ENCODE measurements at regions not wholly inside any gene's neighbourhood (a gene's known extent, or its start where the extent isn't known, plus 50 kb on each side); places are given as distances from the start of the nearest gene placed in this dataset.
A peak's percentile ranks its signal among the peaks of the same experiment; 100 is the strongest.

DNA sequence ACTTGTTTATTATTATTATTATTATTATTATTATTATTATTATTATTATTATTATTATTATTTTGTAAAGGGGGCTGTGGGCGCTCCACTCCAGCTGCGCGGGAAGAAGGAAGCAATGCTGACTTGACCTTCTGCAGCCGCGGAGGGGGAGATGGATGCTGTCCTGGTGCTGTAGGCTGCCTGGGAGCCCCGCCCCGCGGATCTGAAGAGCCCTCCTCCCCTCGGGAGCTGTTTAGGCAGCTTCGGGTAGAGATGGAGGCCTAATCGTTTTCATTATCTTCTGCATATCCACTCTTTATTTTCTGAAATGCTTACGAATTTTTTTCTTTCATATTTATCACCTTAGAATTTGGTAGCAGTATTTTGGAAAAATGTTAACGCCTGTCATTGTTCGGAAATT is 101.2 kb upstream of the KLF6 start:
- no peaks in the 10 kb centered on the region for H3K36me3 ChIP-seq (ENCODE audit: control insufficient read depth in 2 of 2, extremely low read depth in 1 of 2, insufficient read depth in 2 of 2, low read length in 2 of 2)
- dilution Hi-C loops (cut with MboI; ENCODE audit: extremely low pct_ligation_motif_present, low sequenced_read_pairs) = no loop called here
- H4K20me1 ChIP-seq (replicated peaks; ENCODE audit: control insufficient read depth, extremely low read depth, insufficient read depth, low read length) = no peaks in the 10 kb centered on the region
- no peaks in the 10 kb centered on the region for H3K79me2 ChIP-seq (ENCODE audit: control insufficient read depth, insufficient read depth, low read length)
- peak overlapping the region; percentile 100 for H3K27ac ChIP-seq (ENCODE audit: insufficient read depth, low read depth, low read length)
- POLR2A ChIA-PET = interaction anchor here (4.7 kb wide), 1 partner anchor 101 kb away, joined by 31 read pairs; the partner anchor contains the start of gene KLF6
- H3K9me3 ChIP-seq (replicated peaks; ENCODE audit: control insufficient read depth, insufficient read depth, low read length) = no peaks in the 10 kb centered on the region
- no peaks in the 10 kb centered on the region for H3K27me3 ChIP-seq (ENCODE audit: control insufficient read depth in 2 of 2, insufficient read depth in 2 of 2, low read length in 2 of 2)
- H3K9me1 ChIP-seq (replicated peaks; ENCODE audit: control insufficient read depth, extremely low read depth, insufficient read depth, low read length) = no peaks in the 10 kb centered on the region
- peaks cover 41% of the 10 kb centered on the region for H3K4me1 ChIP-seq (ENCODE audit: control insufficient read depth, extremely low read depth, insufficient read depth, low read length)
- no TSS peak for BruUV-seq (replicated peaks)
- DNase-seq (ENCODE audit: low read depth, low spot score) = no peak
- CTCF ChIA-PET = interaction anchor here (1.0 to 1.2 kb wide), 2 partner anchors 75 to 100 kb away, joined by 3 read pairs; no protein-coding TSS in a partner anchor
- peak overlapping the region; percentile 76 for H3K4me2 ChIP-seq (ENCODE audit: insufficient read depth, low read length)
- peak overlapping the region; percentile 98 for H3K9ac ChIP-seq (replicated peaks; ENCODE audit: extremely low read depth, insufficient read depth, low read length)
- TF ChIP-seq, protein P1, sequence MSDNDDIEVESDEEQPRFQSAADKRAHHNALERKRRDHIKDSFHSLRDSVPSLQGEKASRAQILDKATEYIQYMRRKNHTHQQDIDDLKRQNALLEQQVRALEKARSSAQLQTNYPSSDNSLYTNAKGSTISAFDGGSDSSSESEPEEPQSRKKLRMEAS (IDR thresholded peaks at IDR 0.05; ENCODE audit: insufficient read depth, insufficient read length) = no peak
- TF ChIP-seq MYC (IDR thresholded peaks at IDR 0.05; ENCODE audit: low read depth, low read length) (no peak), POLR2A (IDR thresholded peaks at IDR 0.05; ENCODE audit: low read depth, low read length) (no peak), EZH2 (IDR thresholded peaks at IDR 0.05; ENCODE audit: borderline replicate concordance, low read depth, low read length, severe bottlenecking) (no peak), POLR2AphosphoS5 (IDR thresholded peaks at IDR 0.05; ENCODE audit: insufficient read depth, low read depth, low read length) (no peak), JUN (IDR thresholded peaks at IDR 0.05; ENCODE audit: borderline replicate concordance, insufficient read depth, insufficient read length, low read depth) (no peak), FOS (IDR thresholded peaks at IDR 0.05; ENCODE audit: borderline replicate concordance, insufficient read depth, low read length) (no peak), GATA2 (IDR thresholded peaks at IDR 0.05; ENCODE audit: insufficient read depth, insufficient read length, low read depth, low read length) (no peak)
- TF ChIP-seq, protein P2, sequence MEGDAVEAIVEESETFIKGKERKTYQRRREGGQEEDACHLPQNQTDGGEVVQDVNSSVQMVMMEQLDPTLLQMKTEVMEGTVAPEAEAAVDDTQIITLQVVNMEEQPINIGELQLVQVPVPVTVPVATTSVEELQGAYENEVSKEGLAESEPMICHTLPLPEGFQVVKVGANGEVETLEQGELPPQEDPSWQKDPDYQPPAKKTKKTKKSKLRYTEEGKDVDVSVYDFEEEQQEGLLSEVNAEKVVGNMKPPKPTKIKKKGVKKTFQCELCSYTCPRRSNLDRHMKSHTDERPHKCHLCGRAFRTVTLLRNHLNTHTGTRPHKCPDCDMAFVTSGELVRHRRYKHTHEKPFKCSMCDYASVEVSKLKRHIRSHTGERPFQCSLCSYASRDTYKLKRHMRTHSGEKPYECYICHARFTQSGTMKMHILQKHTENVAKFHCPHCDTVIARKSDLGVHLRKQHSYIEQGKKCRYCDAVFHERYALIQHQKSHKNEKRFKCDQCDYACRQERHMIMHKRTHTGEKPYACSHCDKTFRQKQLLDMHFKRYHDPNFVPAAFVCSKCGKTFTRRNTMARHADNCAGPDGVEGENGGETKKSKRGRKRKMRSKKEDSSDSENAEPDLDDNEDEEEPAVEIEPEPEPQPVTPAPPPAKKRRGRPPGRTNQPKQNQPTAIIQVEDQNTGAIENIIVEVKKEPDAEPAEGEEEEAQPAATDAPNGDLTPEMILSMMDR (IDR thresholded peaks at IDR 0.05; ENCODE audit: extremely low read depth in 1 of 2, insufficient read depth in 1 of 2, low read depth in 1 of 2, low read length in 2 of 2) = no peak
- intact Hi-C loops (cut with micrococcal nuclease) = loop anchor here (1.0 to 5.0 kb wide), 8 partner anchors 25 to 487 kb away; partner anchors contain the start of gene KLF6
- H2AFZ ChIP-seq (ENCODE audit: low read depth, low read length) = no peak overlapping the region
- peak; percentile 66 for FAIRE-seq
- H3K4me3 ChIP-seq (replicated peaks in 1 of 3; ENCODE audit: insufficient read depth in 1 of 3, low read depth in 1 of 3, low read length in 3 of 3) = peak overlapping the region in 1 of 3 experiments; percentile 31
